Iris pigment epithelial cell (primary cell): ENCODE measurements at regions not wholly inside any gene's neighbourhood (a gene's known extent, or its start where the extent isn't known, plus 50 kb on each side); places are given as distances from the start of the nearest gene placed in this dataset.
A peak's percentile ranks its signal among the peaks of the same experiment; 100 is the strongest.
"Not testable (repeated sequence)": the region's sequence is repeated elsewhere in the genome, so short reads cannot be mapped to it uniquely, and the experiment has no call there.

Source experiments
- DNase-seq: peaks from one replicate; pipeline ENCODE4 v3.0.0-alpha.2; 2011; ENCODE audit warnings: low read depth

DNA sequence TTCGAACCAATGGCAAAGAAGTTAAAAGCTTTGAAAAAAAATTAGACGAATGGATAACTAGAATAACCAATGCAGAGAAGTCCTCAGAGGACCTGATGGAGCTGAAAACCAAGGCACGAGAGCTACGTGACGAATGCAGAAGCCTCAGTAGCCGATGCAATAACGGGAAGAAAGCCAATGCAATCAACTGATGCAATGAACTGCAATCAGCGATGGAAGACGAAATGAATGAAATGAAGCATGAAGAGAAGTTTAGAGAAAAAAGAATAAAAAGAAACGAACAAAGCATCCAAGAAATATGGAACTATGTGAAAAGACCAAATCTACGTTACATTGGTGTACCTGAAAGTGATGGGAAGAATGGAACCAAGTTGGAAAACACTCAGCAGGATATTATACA lies 52.6 kb upstream of the MRPS30 start:
- not testable (repeated sequence) for DNase-seq

DNA sequence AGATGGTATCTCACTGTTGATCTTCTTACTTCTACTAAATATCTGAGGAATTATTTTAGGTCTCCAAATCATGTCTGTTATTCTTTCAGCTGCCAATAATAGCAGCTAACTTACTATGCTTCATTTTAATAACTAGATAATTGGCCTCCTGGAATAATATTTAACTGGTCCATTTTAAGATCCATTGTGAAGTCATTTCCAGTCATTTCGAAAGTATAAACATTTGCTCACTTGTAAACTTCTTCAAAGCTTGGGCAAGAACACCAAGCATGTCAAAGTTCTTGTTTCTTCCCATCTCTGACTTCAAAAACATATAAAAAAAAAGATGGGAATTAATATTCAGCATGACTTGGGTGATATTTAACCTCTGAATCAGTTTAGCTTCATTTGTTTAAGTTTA lies 61.4 kb upstream of the MRPS30 start:
- DNase-seq = no peak

DNA sequence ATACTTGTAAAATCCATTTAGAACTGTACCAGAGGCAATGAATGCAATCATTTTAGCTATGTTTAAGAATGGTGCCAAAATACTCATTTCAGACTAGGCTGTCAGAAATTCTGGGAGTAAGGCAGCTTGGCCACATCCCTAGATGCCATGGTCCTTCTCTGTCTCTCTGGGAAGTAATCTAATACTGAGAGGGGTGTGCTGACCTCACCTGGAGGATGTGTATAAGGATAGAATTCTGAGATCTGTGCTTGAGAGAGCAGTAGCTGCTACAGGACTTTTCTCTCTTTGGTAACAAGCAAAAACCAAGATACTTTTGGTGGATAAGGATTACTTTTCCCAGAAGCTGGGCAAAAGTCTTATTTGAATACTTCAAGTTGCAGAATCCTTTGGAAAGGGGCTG lies 68.1 kb upstream of the MRPS30 start:
- DNase-seq = no peak

DNA sequence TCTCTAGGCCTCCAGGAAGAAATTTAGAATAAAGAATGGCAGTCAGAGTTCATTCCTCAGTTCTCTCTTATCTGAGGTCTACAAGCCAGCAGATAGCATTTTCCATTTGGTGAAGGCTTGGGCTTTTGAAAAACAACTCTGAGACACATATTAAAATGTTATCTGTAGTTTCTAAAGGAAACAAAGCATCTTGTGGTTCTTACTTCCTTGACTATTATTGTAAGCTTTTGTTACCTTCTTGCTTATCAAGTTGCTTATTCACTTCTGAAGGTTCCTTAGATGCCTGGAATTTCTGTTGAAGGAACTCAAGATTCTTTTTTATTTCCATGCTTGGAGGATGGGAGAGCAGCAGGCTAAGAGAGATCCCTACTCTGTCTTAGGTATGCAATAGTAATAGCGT lies 79.2 kb upstream of the MRPS30 start:
- no peak for DNase-seq

DNA sequence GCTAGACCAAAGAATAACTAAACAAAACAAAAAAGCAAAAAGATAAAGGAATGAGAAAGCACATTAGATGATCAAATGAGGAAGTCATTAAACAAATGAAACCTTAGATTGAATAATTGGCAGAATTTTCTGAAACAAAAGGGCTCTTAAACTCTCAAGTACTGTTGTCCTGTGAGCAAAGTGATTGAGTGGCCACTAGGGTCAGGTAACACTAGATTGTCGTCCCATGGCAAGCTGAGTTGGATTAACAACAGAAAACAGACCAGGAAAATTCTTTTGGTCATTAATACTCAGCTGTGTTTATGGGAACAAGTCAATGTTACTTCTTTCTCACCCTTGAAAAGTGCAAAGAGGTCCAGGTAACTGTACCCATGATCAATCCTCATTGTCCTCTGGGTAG lies 81.6 kb upstream of the MRPS30 start:
- no peak for DNase-seq

DNA sequence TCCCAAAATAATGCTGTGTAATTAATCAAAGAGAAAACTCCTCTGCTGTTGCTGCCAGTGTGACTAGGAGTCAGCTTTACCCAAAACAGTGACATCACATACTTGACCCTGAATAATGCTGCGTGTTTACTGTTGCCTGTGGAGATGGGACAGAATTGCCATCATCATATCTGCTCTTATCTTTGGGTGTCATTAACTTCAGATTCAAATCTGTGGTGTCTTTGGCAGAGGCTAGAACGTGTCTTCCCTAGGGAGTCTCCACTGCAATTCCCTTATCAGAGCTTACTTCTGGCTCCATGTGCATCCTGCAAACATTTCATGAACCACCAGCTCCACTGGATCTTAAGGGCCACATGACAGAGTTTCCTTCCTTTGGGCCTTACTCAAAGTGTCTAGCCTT lies 88.9 kb upstream of the MRPS30 start:
- no peak for DNase-seq

DNA sequence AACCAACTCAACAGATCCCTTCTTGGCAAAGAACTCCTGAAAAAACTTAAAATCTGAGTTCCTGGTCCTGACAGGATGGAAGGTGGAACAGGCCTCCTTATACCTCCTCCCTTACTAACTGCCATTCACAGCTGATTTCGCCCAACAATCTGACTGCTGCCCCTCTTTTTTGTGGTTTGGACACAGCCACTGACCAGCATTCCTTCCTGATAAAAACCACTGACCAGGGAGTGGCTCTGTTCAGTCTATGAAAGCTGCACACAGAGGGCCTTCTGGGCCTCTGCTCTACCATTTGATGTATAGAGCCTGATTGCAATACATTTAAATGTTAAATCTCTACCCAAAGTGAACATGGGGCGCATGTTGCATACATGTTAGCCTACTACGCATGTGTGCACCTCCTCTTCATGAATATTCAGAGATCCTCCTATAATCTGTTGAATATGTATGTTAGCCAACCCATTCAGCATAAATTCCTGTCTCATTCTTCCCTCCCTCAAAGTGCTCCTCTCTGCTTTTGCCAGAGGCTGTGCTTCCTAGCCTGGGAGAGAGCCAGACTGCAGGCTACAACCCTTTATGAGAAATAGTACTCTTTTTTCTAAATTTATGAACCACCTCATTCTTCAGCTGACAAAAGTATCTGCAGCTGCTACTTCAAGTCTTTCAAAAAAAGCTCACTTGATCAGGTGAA lies 93.7 kb upstream of the MRPS30 start:
- DNase-seq = no peak

DNA sequence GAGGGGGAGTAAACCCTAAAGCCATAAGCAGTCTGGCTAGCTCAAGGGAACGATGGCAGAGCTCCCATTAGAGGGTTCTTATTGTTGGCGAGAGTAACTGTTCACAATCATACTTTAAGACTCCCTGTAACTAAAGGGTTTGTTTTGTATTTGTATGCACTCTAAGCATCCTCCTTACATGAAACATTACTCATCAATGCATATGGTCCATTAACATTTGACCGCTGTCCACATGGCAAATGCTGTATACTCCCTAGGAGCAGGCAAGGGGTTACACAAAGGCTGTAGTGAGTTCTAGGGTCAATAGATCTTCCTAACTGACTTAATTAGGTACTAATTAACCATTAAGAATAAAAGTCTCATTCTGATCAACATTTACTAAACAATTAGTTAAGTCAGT lies 95.3 kb upstream of the MRPS30 start:
- DNase-seq = no peak

DNA sequence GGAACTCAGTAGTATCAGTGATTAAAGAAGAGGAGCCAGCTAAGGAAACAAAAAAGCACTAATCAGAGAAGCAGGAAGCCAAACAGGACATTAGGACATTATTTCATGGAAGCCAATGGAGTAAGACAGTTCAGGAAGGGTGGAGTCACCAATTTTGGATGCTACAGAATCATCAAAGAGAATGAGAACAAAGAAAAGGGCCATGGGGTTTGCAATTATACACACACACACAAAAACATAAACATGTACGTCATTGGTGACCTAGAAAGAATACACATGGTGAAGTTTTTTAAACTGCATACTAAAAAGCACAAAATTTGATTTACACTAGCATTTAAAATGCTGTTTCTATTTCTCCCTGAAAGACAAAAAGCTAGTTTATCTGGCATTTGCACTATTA lies 96.8 kb upstream of the MRPS30 start:
- no peak for DNase-seq

DNA sequence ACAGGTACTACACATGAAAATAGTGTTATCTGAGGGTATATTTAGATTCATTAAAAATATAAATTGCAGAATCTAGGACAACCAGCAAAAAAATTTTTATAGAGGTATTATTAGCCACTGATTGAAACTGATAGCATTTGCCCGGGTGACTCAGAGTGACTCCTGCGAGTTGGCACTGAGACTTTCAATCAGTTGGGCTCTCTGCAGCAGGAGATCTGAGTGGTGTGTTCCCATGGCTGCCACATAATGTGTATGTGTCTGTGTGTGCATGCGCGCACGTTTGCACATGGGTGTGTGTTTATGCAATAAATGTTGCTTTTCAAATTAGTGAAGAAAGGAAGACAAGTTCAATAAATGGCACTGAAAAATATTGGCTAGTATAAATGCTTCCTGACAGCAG lies 100.1 kb upstream of the MRPS30 start:
- no peak for DNase-seq

DNA sequence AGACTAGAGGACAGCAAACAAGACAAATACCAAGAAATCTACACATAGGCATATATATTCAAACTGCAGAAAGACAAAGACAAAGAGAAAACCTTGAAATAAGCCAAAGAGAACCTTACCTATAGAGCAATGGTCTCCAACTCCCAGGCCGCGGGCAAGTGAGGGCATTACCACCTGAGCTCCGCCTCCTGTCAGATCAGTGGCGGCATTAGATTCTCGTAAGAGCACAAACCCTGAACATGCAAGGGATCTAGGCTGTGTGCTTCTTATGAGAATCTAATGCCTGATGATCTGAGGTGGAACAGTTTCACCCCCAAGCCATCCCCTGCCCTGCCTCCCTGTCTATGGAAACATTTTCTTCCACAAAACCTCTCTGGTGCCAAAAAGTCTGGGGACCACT lies 101.0 kb upstream of the MRPS30 start:
- no peak for DNase-seq

DNA sequence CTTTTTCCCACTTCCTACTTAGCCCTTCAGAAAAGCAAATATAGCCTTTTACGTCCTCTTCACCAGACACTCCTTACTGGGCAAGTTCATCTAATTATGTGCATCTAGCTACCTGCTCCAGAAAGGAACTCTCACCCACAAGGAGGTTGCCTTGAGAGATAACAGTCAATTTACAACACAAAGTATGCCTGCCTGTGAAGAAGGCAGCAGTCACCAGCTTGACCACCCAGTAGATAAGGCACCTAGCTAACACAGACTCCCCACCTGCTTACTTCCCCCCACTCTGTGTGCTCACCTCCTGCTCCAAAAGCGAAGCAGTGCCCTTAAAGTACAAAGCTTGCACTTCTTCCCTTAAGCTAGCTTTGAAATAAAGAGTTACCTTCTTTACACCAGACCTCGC lies 111.7 kb upstream of the MRPS30 start:
- DNase-seq = no peak

DNA sequence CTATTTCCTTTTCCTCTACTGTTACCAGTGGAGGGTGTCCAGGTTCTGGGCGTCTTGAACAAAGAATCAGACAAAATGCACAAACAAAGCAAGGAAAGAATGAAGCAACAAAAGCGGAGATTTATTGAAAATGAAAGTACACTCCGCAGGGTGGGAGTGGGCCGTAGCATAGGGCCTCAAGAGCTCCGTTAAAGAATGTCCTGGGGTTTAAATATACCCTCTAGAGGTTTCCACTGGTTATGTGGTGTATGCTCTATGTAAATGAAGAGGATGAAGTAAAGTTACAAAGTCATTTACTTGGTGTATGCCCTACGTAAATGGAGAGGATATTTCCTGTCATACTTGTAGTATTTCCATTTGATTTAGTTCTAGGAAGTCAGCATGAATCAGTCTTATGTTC lies 113.5 kb upstream of the MRPS30 start:
- no peak for DNase-seq

DNA sequence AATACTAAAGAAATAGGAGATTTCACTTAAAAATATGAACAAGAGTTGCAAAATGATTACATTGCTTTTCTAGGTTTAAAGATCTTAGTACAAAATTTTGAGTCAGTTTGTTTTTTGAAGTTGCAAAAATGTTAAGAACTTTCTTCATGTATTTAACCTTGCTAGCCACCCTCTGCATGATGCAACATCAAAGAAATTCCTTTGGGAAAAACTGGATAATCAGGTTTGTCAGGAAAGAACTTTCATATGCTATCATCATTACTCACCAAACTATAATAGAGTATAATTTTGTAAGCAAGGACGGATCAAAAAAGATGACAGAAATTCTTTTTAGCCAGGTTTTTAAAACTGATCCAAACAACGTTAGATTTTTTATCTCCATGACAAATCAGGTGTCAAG lies 116.9 kb upstream of the MRPS30 start:
- DNase-seq = no peak

DNA sequence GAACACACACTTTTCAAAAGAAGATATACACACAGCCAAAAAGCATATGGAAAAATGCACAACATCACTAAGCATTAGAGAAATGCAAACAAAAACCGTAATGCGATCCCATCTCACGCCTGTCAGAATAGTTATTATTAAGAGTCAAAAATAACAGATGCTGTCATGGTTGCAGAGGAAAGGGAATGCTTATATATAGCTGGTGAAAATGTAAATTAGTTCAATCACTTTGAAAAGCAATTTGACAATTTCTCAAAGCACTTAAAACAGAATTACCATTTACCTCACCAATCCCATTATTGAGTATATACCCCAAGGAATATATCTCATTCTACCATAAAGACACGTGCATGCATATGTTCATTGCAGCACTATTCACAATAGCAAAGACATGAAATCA lies 126.8 kb upstream of the MRPS30 start:
- no peak for DNase-seq

DNA sequence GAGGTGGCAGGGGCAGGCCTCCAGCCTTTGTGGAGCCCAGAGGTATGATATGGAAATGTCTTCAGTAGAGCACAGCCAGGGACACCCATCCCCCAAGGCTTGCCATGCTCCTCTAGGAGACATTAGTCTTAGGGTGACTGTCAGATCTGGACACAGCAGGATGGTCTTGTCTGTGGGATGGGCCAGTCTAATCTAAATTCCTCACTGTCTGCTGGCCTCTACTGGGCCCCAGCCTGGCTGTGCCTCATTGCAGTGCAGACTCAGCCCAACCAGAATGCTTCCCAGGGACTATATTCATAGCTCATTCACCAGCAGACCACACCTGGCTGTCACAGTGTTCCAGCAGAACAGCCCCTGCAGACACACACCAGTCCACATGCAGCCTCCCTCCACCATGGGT lies 129.5 kb upstream of the MRPS30 start:
- no peak for DNase-seq

DNA sequence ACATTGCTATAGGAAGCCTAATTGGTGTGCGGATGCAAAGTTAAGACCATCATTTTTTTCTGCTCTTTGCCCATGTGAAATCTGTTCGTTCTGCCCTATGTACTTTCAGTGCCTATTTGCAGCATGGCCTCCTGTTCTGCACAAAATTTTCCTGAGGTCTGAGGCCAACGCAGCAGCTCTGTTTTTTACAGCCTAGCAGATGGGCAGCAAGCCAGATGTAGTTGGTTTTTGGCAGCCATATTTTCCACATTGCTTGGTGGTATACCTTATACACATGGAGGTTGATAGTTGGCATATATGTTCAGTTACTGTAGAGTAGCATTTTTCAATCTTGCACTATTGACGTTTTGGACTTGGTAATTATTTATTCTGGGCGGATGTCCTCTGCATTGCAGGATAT lies 133.5 kb upstream of the MRPS30 start:
- no peak for DNase-seq

DNA sequence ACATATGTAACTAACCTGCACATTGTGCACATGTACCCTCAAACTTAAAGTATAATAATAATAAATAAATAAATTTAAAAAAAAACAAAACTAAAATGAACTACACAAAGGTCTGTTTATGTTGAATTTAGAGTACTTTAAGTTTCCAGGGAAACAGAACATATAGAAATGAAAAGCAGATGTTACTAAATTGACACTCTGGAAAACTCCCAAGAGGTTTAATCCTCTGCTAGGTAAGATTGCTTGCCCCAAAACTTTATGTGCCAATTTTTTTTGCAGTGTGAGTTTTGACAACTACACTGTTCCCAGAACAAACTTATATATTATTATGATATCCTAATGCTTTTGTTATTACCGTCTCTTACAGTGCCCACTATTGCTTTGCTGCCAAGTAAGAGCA lies 134.3 kb upstream of the MRPS30 start:
- DNase-seq = no peak

DNA sequence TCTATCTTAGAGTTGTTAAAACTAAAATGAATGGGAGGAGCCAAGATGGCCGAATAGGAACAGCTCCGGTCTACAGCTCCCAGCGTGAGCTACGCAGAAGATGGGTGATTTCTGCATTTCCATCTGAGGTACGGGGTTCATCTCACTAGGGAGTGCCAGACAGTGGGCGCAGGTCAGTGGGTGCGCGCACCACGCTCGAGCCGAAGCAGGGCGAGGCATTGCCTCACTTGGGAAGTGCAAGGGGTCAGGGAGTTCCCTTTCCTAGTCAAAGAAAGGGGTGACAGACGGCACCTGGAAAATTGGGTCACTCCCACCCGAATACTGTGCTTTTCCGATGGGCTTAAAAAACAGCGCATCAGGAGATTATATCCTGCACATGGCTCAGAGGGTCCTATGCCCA lies 140.3 kb upstream of the MRPS30 start:
- DNase-seq = not testable (repeated sequence)

DNA sequence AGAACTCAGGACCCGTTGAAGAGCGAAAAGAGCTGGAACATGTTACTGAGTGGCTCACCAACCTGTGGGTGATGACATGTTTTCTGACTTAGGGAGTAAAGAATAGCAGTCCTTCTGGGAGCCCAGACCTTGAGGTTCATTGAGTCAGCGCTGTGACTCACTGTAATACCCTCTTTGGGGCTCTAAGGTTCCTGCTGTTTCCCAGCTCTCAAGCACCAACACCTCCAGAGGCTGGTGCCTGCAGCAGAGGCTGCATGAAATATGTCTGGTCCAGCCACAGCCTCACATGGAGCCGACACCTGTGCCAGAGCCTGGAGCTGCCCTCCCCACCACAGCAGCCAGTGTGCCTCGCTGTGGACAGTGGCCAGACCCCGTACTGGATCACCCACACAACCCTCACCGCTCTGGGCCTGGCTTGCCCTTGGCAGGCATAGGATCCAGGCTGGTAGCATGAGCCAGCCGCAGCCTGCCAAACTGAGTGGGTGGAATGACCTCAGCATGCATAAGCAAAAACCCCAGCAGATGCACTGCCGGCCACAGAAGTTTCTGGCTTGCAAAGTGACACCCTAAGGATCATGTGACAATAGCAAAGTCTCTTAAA lies 143.5 kb upstream of the MRPS30 start:
- DNase-seq = peak; percentile 11

DNA sequence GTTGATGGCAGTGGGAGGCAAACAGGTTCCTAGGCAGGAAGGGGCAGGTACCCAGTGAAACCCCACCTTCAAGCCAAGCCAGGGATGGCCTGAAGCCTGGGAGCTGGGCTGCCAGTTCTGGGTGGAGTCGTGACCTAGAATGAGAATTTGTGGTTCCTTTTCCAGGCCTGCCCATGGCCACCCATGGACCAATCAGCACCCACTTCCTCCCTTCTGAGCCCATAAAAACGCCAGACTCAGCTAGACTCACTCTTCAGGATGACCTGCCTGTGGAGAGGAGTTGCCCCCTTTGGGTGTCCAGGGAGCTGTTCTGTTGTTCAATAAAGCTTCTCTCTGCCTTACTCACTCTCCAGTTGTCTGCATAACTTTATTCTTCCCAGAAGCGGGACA lies 144.0 kb upstream of the MRPS30 start:
- no peak for DNase-seq

DNA sequence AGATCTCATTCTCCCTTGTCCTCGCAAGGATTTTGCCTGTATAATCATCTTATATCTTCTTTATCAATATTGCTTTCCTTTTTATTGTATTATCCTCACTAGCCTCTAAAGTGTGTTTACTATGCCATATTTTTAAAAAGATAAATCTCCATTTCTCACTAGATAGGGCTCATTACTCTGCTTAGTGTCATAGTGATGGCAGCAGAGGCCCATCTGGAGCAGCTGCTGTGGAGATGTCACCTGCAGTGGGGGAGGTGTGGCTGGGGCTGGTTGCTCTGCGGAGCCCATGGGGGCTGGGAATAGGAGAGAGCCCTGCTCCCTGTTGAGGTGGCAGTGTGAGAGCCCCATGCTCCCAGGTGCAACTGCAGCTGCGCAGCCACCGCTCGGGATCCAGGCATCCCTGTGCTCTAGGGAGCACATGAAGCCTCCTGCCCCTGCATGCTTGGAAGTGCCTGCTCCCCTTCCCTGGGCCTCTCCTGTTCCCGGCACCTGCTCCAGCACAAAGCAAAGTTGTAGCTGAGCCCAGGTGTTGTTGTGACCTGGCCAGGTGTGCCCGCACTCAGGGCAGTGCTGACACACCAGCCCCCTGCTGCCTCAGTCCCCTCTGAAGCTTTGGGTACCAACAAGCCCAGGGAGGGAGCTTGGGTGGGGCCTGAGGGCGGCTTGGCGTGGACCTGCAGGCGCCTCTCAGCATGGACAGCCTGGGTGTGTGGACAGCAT lies 144.6 kb upstream of the MRPS30 start:
- no peak for DNase-seq

DNA sequence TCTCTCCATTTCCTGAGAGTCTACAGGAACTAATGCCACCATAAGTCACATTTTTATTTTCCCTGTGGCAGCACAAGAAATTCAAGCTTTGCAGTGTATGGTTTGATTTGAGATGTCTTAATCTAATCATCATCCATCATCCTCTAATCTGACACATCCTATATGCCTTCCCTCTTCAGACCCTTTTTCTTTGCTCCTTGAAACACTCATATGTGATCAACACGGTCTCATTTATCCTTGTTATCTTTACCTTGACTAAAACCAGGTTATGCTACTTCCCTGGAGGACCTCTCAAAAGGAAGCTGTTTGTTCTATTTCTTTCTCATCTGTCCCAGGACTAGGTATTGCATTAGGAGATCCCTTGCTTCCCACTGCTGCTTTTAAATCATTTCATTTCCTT lies 146.9 kb upstream of the MRPS30 start:
- DNase-seq = no peak

DNA sequence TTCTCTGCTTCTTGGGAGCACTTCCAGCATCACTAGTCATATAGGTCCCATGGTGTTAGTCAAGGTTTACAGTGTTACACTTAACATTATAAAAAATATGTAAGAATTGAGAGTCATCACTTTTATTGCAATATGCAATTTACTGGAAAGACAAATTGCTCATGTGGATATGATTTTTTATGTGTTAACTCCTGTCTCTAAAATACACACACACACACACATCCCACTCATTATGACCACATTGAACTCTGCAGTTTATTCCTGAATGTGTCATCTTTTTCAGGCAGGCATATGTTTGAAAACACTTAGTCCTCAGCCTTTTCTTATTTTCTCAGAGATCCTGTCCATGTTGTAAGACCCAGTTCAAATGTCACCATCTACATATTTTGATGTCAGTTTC lies 148.5 kb upstream of the MRPS30 start:
- no peak for DNase-seq
